DMS114 treated with DMSO at 0.1 percent for 48 hours (cell line): ENCODE measurements at regions not wholly inside any gene's neighbourhood (a gene's known extent, or its start where the extent isn't known, plus 50 kb on each side); places are given as distances from the start of the nearest gene placed in this dataset.

ENCODE experiments used
- DNase-seq: peaks from one replicate; lab custom pipeline; 2025; ENCODE audit not compliant: unreplicated experiment; lab: John Stamatoyannopoulos, UW

- DNase-seq, result no peak
Measured at GRCh38 chr4:26020083-26020668, 106.2 kb downstream of the SMIM20 start.

- no peak for DNase-seq
Measured at GRCh38 chr4:26020881-26021280, 106.9 kb downstream of the SMIM20 start.

- no peak for DNase-seq
Measured at GRCh38 chr4:26021417-26022345, 107.7 kb downstream of the SMIM20 start.

GRCh38 chr4:26022346-26023202, 108.6 kb downstream of the SMIM20 start:
- DNase-seq, result no peak

GRCh38 chr4:26023203-26023972, 109.4 kb downstream of the SMIM20 start:
- DNase-seq, result no peak

GRCh38 chr4:26024079-26024478, 110.1 kb downstream of the SMIM20 start:
- no peak for DNase-seq

GRCh38 chr4:26028133-26028792, 114.2 kb downstream of the SMIM20 start:
- no peak for DNase-seq

- DNase-seq, result no peak
Measured at GRCh38 chr4:26028793-26029567, 115.0 kb downstream of the SMIM20 start.

- no peak for DNase-seq
Measured at GRCh38 chr4:26029568-26030131, 115.6 kb downstream of the SMIM20 start.

GRCh38 chr4:26030260-26030667, 116.2 kb downstream of the SMIM20 start:
- DNase-seq, result no peak

- no peak for DNase-seq
Measured at GRCh38 chr4:26030780-26031179, 116.8 kb downstream of the SMIM20 start.

GRCh38 chr4:26031704-26032103, 117.7 kb downstream of the SMIM20 start:
- DNase-seq, result no peak

GRCh38 chr4:26032142-26032541, 118.1 kb downstream of the SMIM20 start:
- no peak for DNase-seq

- no peak for DNase-seq
Measured at GRCh38 chr4:26032630-26033317, 118.8 kb downstream of the SMIM20 start.

- DNase-seq, result no peak
Measured at GRCh38 chr4:26033389-26033788, 119.4 kb downstream of the SMIM20 start.

- DNase-seq, result no peak
Measured at GRCh38 chr4:26034849-26035248, 120.8 kb downstream of the SMIM20 start.

GRCh38 chr4:26035921-26036320, 121.9 kb downstream of the SMIM20 start:
- DNase-seq, result no peak

- no peak for DNase-seq
Measured at GRCh38 chr4:26039639-26040359, 125.8 kb downstream of the SMIM20 start.
